Right atrium auricular region (tissue), 2 donors: ENCODE measurements at regions not wholly inside any gene's neighbourhood (a gene's known extent, or its start where the extent isn't known, plus 50 kb on each side); places are given as distances from the start of the nearest gene placed in this dataset.
"Not testable (repeated sequence)": the region's sequence is repeated elsewhere in the genome, so short reads cannot be mapped to it uniquely, and the experiment has no call there.

ENCODE experiments used
- DNase-seq: peaks from one replicate; pipeline ENCODE4 v3.0.0-alpha.2; 2019; ENCODE audit warnings: low spot score
- H3K27ac ChIP-seq, 2 donors: fragments of 200-600 bp; sonication (generic); 1 replicate in 1 of 2; 2 replicates in 1 of 2; pipeline ENCODE4 v1.5.1; 2016 to 2019
- H3K27me3 ChIP-seq, 2 donors: fragments of 200-600 bp; sonication (generic); one replicate each; pipeline versions ENCODE4 v1.5.1 to v1.6.0; 2017 to 2019
- H3K36me3 ChIP-seq: fragments of 200-600 bp; sonication (generic); one replicate; pipeline ENCODE4 v1.5.1; 2016
- H3K4me1 ChIP-seq, 2 donors: fragments of 200-600 bp; sonication (generic); one replicate each; pipeline versions ENCODE4 v1.5.1 to v1.6.0; 2017 to 2019
- H3K4me3 ChIP-seq, 2 donors: fragments of 200-600 bp; sonication (generic); 1 replicate in 1 of 2; 2 replicates in 1 of 2; pipeline ENCODE4 v1.5.1; 2017 to 2019; ENCODE audit warnings: mild to moderate bottlenecking in 1 of 2, moderate library complexity in 1 of 2
- H3K9me3 ChIP-seq, 2 donors: fragments of 200-600 bp; sonication (generic); one replicate each; pipeline ENCODE4 v1.5.1; 2019
- CTCF ChIP-seq, 2 donors: fragments of 200-600 bp; sonication (generic); IDR thresholded peaks; one replicate each; pipeline ENCODE4 v1.5.1; 2019; ENCODE audit warnings: antibody characterized with exemption in 2 of 2

DNA sequence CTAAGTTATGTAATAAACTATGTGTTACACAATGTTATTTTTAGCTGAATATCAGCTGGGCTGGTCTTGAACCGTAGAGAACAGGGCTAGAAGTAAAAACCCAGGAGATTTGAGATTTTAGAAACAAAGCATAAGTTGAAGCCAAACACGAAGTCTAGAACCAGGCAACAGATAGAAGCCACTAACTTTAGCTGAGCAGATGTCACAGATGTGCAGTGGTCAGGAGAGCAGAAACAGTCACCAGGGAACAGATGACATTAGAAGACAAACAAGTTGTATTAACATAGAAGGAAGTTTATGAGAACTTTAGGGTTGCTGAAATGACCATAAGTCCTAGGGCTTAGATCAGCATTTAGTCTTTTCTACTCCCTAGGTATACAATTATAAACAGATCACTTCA, 731.0 kb downstream of the ZNF385D start:
- peaks cover 0 to 12% of the 10 kb centered on the region in 2 donors for H3K9me3 ChIP-seq
- no peak for DNase-seq

DNA sequence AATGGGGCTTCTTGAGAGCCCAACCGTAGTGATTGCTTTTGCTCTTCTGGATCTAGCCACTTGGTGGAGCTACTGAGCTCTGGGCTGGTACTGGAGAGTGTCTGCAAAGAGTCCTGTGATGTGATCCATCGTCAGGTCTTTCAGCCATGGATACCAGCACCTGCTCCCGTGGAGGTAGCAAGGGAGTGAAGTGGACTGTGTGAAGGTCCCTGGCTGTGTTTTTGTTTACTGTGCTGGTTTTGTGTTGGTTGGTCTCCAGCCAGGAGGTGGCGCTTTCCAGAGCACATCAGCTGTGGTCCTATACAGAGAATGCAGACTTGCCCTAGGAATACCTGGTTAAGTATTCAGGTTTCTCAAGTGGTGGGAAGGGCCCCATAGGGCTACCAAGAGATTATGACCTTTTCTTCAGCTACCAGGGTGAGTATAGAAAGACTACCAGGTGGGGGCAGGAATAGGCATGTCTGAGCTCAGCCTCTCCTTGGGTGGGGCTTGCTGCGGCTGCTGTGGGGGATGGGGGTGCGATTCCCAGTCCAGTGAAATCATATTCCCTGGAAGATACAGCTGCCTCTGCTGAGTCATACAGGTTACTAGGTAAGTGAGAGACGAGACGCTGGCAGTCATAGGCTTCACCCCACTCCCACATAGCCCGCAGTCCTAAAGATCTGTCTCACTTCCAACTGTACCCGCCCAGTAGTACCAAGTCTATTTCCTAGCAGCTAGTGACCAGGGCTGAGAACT, 733.7 kb downstream of the ZNF385D start:
- no peak for TF ChIP-seq CTCF (IDR thresholded peaks at IDR 0.05)

More for the DNA sequence above, 731.0 kb downstream of the ZNF385D start:
- TF ChIP-seq CTCF (IDR thresholded peaks at IDR 0.05): no peak
- no peaks in the 10 kb centered on the region for H3K4me1 ChIP-seq
- no peak overlapping the region for H3K27ac ChIP-seq
- H3K27me3 ChIP-seq: no peaks in the 10 kb centered on the region
- no peaks in the 10 kb centered on the region for H3K36me3 ChIP-seq
- H3K4me3 ChIP-seq: no peak overlapping the region

GRCh38 chr3:21013566-21013965, 737.4 kb downstream of the ZNF385D start:
- Histone ChIP-seq H3K27me3 (no peaks in the 10 kb centered on the region), H3K9me3 (peaks cover 0 to 12% of the 10 kb centered on the region in 2 donors), H3K4me1 (no peaks in the 10 kb centered on the region), H3K36me3 (no peaks in the 10 kb centered on the region), H3K27ac (no peak overlapping the region), H3K4me3 (no peak overlapping the region)
- DNase-seq: no peak
- TF ChIP-seq CTCF (IDR thresholded peaks at IDR 0.05): no peak

More for the DNA sequence above, 733.7 kb downstream of the ZNF385D start:
- H3K27me3 ChIP-seq: no peaks in the 10 kb centered on the region
- no peak for DNase-seq
- H3K36me3 ChIP-seq: no peaks in the 10 kb centered on the region
- peaks cover 0 to 12% of the 10 kb centered on the region in 2 donors for H3K9me3 ChIP-seq
- H3K27ac ChIP-seq: no peak overlapping the region
- no peaks in the 10 kb centered on the region for H3K4me1 ChIP-seq
- H3K4me3 ChIP-seq: no peak overlapping the region

- Histone ChIP-seq H3K36me3 (no peaks in the 10 kb centered on the region), H3K4me3 (no peak overlapping the region), H3K27ac (no peak overlapping the region), H3K4me1 (no peaks in the 10 kb centered on the region), H3K27me3 (no peaks in the 10 kb centered on the region), H3K9me3 (no peaks in the 10 kb centered on the region)
- no peak for DNase-seq
- no peak for TF ChIP-seq CTCF (IDR thresholded peaks at IDR 0.05)
These were observed 751.3 kb downstream of the ZNF385D start for GRCh38 chr3:20999661-21000060.

DNA sequence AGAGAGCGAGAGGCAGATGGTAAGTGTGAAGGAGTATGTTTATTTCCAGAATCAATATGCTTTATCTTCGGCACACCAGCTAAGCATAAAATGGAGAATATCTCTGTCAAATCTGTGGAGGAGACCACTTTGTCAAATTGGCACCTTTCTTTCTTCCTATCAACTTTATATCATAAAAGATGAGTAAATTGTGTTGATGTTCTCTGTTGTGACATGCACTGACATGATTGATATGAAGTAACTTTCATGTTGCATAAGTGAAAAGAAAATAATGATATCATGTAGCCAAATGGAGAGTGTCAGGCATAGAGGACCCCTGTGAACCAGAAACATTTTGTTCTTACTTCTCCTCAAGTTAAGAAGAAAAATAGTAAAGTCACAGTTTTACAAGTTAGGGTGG, 753.8 kb downstream of the ZNF385D start:
- no peak for DNase-seq
- Histone ChIP-seq H3K27me3 (no peaks in the 10 kb centered on the region), H3K27ac (no peak overlapping the region), H3K4me1 (no peaks in the 10 kb centered on the region), H3K36me3 (no peaks in the 10 kb centered on the region), H3K9me3 (no peaks in the 10 kb centered on the region), H3K4me3 (no peak overlapping the region)
- TF ChIP-seq CTCF (IDR thresholded peaks at IDR 0.05): no peak

- H3K36me3 ChIP-seq: no peaks in the 10 kb centered on the region
- no peak overlapping the region for H3K4me3 ChIP-seq
- no peaks in the 10 kb centered on the region for H3K9me3 ChIP-seq
- no peaks in the 10 kb centered on the region for H3K4me1 ChIP-seq
- TF ChIP-seq CTCF (IDR thresholded peaks at IDR 0.05): no peak
- no peaks in the 10 kb centered on the region for H3K27me3 ChIP-seq
- DNase-seq: no peak
- H3K27ac ChIP-seq: no peak overlapping the region
These were observed 760.1 kb downstream of the ZNF385D start for GRCh38 chr3:20990896-20991295.

DNA sequence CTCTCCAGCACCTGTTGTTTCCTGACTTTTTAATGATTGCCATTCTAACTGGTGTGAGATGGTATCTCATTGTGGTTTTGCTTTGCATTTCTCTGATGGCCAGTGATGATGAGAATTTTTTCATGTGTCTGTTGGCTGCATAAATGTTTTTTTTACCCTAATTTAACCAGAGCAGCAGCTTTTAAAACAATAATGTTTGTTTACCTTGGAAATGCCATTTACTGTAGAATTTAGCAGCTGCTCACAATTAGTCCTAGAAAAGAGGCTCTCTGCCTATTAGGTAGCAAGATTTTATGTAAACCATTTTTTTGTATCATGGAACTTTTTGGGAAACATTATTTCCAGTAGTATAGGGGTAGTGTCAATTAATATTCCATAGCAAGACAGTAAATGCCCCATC, 761.4 kb downstream of the ZNF385D start:
- not testable (repeated sequence) for H3K27ac ChIP-seq, H3K36me3 ChIP-seq, DNase-seq, H3K9me3 ChIP-seq, H3K4me3 ChIP-seq, H3K27me3 ChIP-seq, H3K4me1 ChIP-seq
